IMR-90 (cell line): ENCODE measurements at regions not wholly inside any gene's neighbourhood (a gene's known extent, or its start where the extent isn't known, plus 50 kb on each side); places are given as distances from the start of the nearest gene placed in this dataset.

ENCODE experiments used
- ATAC-seq: fragments of 200-7000 bp; cut with Tn5 transposase; 2 replicates; pipeline ENCODE4 v1.9.1; 2020; ENCODE audit warnings: low read depth, mild to moderate bottlenecking, moderate library complexity
- BruUV-seq: library from RNA; stranded (reverse); fragments of 400-500 nt; replicated peaks from 2 replicates; lab custom pipeline; 2021; lab: Mats Ljungman, UMichigan
- CTCF ChIA-PET: fragments of 300-600 bp; formaldehyde crosslinking; extraction: SDS; loops from one replicate; lab custom pipeline; 2021; ENCODE audit warnings: antibody characterized with exemption; lab: Yijun Ruan, JAX
- POLR2A ChIA-PET: fragments of 300-600 bp; sonication (Branson Sonifier 250); formaldehyde crosslinking; loops from one replicate; lab custom pipeline; 2022; ENCODE audit warnings: antibody characterized with exemption; ENCODE audit not compliant: unreplicated experiment; lab: Charles Lee
- DNase-seq: peaks from one replicate; pipeline ENCODE4 v3.0.0; 2013
- H2AFZ ChIP-seq: replicated peaks from 2 replicates; pipeline ENCODE3; 2013; ENCODE audit warnings: low read length, mild to moderate bottlenecking; ENCODE audit not compliant: poor library complexity
- H2AK5ac ChIP-seq: 2 replicates; pipeline ENCODE4 v1.6.1; 2013; ENCODE audit warnings: low read depth, low read length, inconsistent platforms
- H2AK9ac ChIP-seq: replicated peaks from 2 replicates; pipeline ENCODE3; 2013; ENCODE audit warnings: mild to moderate bottlenecking, low read depth, low read length, moderate library complexity; ENCODE audit not compliant: poor library complexity
- H2BK120ac ChIP-seq: 2 replicates; pipeline ENCODE4 v1.6.1; 2013; ENCODE audit warnings: low read depth, low read length, inconsistent platforms
- H2BK15ac ChIP-seq: 3 replicates; pipeline ENCODE4 v1.6.1; 2013; ENCODE audit warnings: low read depth, low read length, inconsistent platforms
- H2BK20ac ChIP-seq: 2 replicates; pipeline ENCODE4 v1.6.1; 2013; ENCODE audit warnings: low read depth, mild to moderate bottlenecking, inconsistent platforms, low read length, moderate library complexity
- H2BK5ac ChIP-seq: 2 replicates; pipeline ENCODE4 v1.6.1; 2013; ENCODE audit warnings: mild to moderate bottlenecking, low read depth, low read length, inconsistent platforms; ENCODE audit not compliant: poor library complexity, severe bottlenecking
- H3K14ac ChIP-seq: replicated peaks from 2 replicates; pipeline ENCODE4 v1.6.1; 2013; ENCODE audit warnings: low read depth, low read length, inconsistent platforms
- H3K18ac ChIP-seq: 2 replicates; pipeline ENCODE4 v1.6.1; 2013; ENCODE audit warnings: low read depth, low read length, control low read depth
- H3K23ac ChIP-seq: 2 replicates; pipeline ENCODE4 v1.6.1; 2013; ENCODE audit warnings: low read depth, low read length, inconsistent platforms
- H3K27ac ChIP-seq: 2 replicates; pipeline ENCODE4 v1.5.1; 2013; ENCODE audit warnings: mild to moderate bottlenecking, control low read depth, low read length; ENCODE audit not compliant: insufficient read depth
- H3K27me3 ChIP-seq: 2 replicates; pipeline ENCODE4 v1.6.1; 2013; ENCODE audit warnings: low read length; ENCODE audit not compliant: control insufficient read depth, insufficient read depth
- H3K36me3 ChIP-seq: 2 replicates; pipeline ENCODE4 v1.6.1; 2013; ENCODE audit warnings: low read length, mixed read lengths; ENCODE audit not compliant: control insufficient read depth, insufficient read depth
- H3K4ac ChIP-seq: 2 replicates; pipeline ENCODE4 v1.6.1; 2013; ENCODE audit warnings: low read depth, low read length, inconsistent platforms
- H3K4me1 ChIP-seq: 2 replicates; pipeline ENCODE4 v1.6.1; 2013; ENCODE audit warnings: low read length, mixed read lengths; ENCODE audit not compliant: control insufficient read depth, insufficient read depth
- H3K4me2 ChIP-seq: 2 replicates; pipeline ENCODE4 v1.6.1; 2013; ENCODE audit warnings: low read depth, mild to moderate bottlenecking, control low read depth, low read length, moderate library complexity
- H3K4me3 ChIP-seq: 2 replicates; pipeline ENCODE4 v1.5.1; 2013; ENCODE audit warnings: low read depth, mild to moderate bottlenecking, control low read depth, low read length, moderate library complexity; ENCODE audit not compliant: insufficient read depth
- H3K56ac ChIP-seq: 2 replicates; pipeline ENCODE4 v1.6.1; 2013; ENCODE audit warnings: low read length, inconsistent platforms; ENCODE audit not compliant: insufficient read depth; ENCODE audit errors: extremely low read depth
- H3K79me1 ChIP-seq, 2 experiments: 2 replicates each; pipeline ENCODE4 v1.6.1; 2013; ENCODE audit warnings: low read length in 2 of 2, inconsistent platforms in 1 of 2, low read depth in 1 of 2
- H3K9ac ChIP-seq: 2 replicates; pipeline ENCODE4 v1.6.1; 2013; ENCODE audit warnings: low read depth, low read length, control low read depth
- H3K9me1 ChIP-seq: 2 replicates; pipeline ENCODE4 v1.6.1; 2013; ENCODE audit warnings: low read length, inconsistent platforms; ENCODE audit not compliant: insufficient read depth
- H3K9me3 ChIP-seq: 2 replicates; pipeline ENCODE4 v1.6.1; 2013; ENCODE audit warnings: low read length; ENCODE audit not compliant: control insufficient read depth, insufficient read depth
- H4K20me1 ChIP-seq: 2 replicates; pipeline ENCODE4 v1.6.1; 2013; ENCODE audit warnings: low read length, inconsistent platforms; ENCODE audit not compliant: insufficient read depth
- H4K5ac ChIP-seq: 2 replicates; pipeline ENCODE4 v1.6.1; 2013; ENCODE audit warnings: mild to moderate bottlenecking, low read depth, low read length, control low read depth
- H4K8ac ChIP-seq, 2 experiments: 2 replicates each; pipeline ENCODE4 v1.6.1; 2013; ENCODE audit warnings: low read depth in 2 of 2, low read length in 2 of 2, control low read depth in 1 of 2, inconsistent platforms in 1 of 2
- H4K91ac ChIP-seq: 2 replicates; pipeline ENCODE4 v1.6.1; 2013; ENCODE audit warnings: low read depth, low read length, inconsistent platforms; ENCODE audit not compliant: insufficient read depth
- BHLHE40 ChIP-seq: fragments of 150-350 bp; IDR thresholded peaks from 2 replicates; pipeline ENCODE4 v1.6.1; 2016; ENCODE audit warnings: mild to moderate bottlenecking, low read depth, low read length
- CEBPB ChIP-seq: IDR thresholded peaks from 2 replicates; pipeline ENCODE4 v1.6.1; 2012; ENCODE audit warnings: low read depth, low read length, improper control_type of control experiment
- CHD1 ChIP-seq: IDR thresholded peaks from 2 replicates; pipeline ENCODE4 v1.6.1; 2012; ENCODE audit warnings: low read depth, low read length, improper control_type of control experiment
- CTCF ChIP-seq: conservative IDR thresholded peaks from 2 replicates; pipeline ENCODE4 v1.5.1; 2012; ENCODE audit warnings: mild to moderate bottlenecking, low read depth, low read length, improper control_type of control experiment
- FOS ChIP-seq: fragments of 150-350 bp; IDR thresholded peaks from 2 replicates; pipeline ENCODE4 v1.6.1; 2016; ENCODE audit warnings: low read depth, low read length
- MAFK ChIP-seq: IDR thresholded peaks from 2 replicates; pipeline ENCODE4 v1.6.1; 2012; ENCODE audit warnings: low read depth, low read length, improper control_type of control experiment
- MAZ ChIP-seq: IDR thresholded peaks from 2 replicates; pipeline ENCODE4 v1.6.1; 2012; ENCODE audit warnings: low read depth, mild to moderate bottlenecking, low read length, improper control_type of control experiment, moderate library complexity, borderline replicate concordance
- MXI1 ChIP-seq: IDR thresholded peaks from 2 replicates; pipeline ENCODE4 v1.6.1; 2012; ENCODE audit warnings: low read depth, mild to moderate bottlenecking, low read length, moderate library complexity, borderline replicate concordance
- NFE2L2 ChIP-seq: fragments of 150-350 bp; IDR thresholded peaks from 2 replicates; pipeline ENCODE4 v1.6.1; 2016; ENCODE audit warnings: low read depth, mild to moderate bottlenecking, low read length
- POLR2A ChIP-seq: IDR thresholded peaks from 2 replicates; pipeline ENCODE4 v1.6.1; 2012; ENCODE audit warnings: mild to moderate bottlenecking, low read depth, low read length
- RAD21 ChIP-seq: IDR thresholded peaks from 2 replicates; pipeline ENCODE4 v1.6.1; 2012; ENCODE audit warnings: low read length, improper control_type of control experiment
- RCOR1 ChIP-seq: IDR thresholded peaks from 2 replicates; pipeline ENCODE4 v1.6.1; 2012; ENCODE audit warnings: mild to moderate bottlenecking, low read length, improper control_type of control experiment; ENCODE audit not compliant: insufficient replicate concordance
- RFX5 ChIP-seq: IDR thresholded peaks from 2 replicates; pipeline ENCODE4 v1.8.0; 2012; ENCODE audit warnings: low read depth, mild to moderate bottlenecking, low read length, moderate library complexity
- SMC3 ChIP-seq: fragments of 150-350 bp; IDR thresholded peaks from 2 replicates; pipeline ENCODE4 v1.6.1; 2016; ENCODE audit warnings: low read depth, mild to moderate bottlenecking, antibody characterized with exemption, low read length, moderate library complexity
- WGBS, 2 experiments: methylation state at CpG; one replicate each; pipeline versions ENCODE4 v1.1.5 to v1.1.7; 2013; ENCODE audit warnings: missing lambda C conversion rate in 2 of 2; ENCODE audit not compliant: insufficient read length in 1 of 2; ENCODE audit errors: extremely low coverage in 2 of 2; 5-methylcytosine and 5-hydroxymethylcytosine counted together
- dilution Hi-C: fragments of 300-500 bp; cut with HindIII; formaldehyde crosslinking; loops from one replicate; pipeline ENCODE4 v1.14.3; 2018; ENCODE audit warnings: low sequenced_read_pairs; ENCODE audit not compliant: unreplicated experiment
- in situ Hi-C: fragments of 300-500 bp; cut with MboI; formaldehyde crosslinking; loops from 3 replicates; pipeline ENCODE4 v1.14.3; 2019; ENCODE audit warnings: low sequenced_read_pairs, inconsistent platforms, mixed read lengths
- intact Hi-C: fragments of 100-400 bp; cut with micrococcal nuclease; formaldehyde crosslinking; loops from 2 replicates; pipeline ENCODE4 v1.10.0; 2022
- TF ChIP-seq, protein P1 (sequence below): fragments of 150-350 bp; IDR thresholded peaks from 2 replicates; pipeline ENCODE4 v1.6.1; 2017; ENCODE audit warnings: mild to moderate bottlenecking, antibody characterized with exemption, low read length, low read depth
- TF ChIP-seq, protein P2 (sequence below): fragments of 150-350 bp; IDR thresholded peaks from 2 replicates; pipeline ENCODE4 v1.6.1; 2016; ENCODE audit warnings: low read depth, mild to moderate bottlenecking, low read length, moderate library complexity, borderline replicate concordance

GRCh38 chr5:6088706-6089105 lies 289.6 kb downstream of the MED10 start:
- H3K9me1 ChIP-seq: no peaks in the 10 kb centered on the region
- no peak overlapping the region for H2BK120ac ChIP-seq
- ChIA-PET CTCF (no interaction called here), POLR2A (no interaction called here)
- intact Hi-C loops: no loop called here
- H3K18ac ChIP-seq: no peak overlapping the region
- no peak overlapping the region for H3K4ac ChIP-seq
- TF ChIP-seq RCOR1: no peak
- no peak for TF ChIP-seq NFE2L2
- no peak for TF ChIP-seq FOS
- no peak for TF ChIP-seq BHLHE40
- no peak for TF ChIP-seq CHD1
- TF ChIP-seq MXI1: no peak
- no peak for TF ChIP-seq RAD21
- no peak for TF ChIP-seq CTCF
- no peak for TF ChIP-seq RFX5
- TF ChIP-seq, protein P1, sequence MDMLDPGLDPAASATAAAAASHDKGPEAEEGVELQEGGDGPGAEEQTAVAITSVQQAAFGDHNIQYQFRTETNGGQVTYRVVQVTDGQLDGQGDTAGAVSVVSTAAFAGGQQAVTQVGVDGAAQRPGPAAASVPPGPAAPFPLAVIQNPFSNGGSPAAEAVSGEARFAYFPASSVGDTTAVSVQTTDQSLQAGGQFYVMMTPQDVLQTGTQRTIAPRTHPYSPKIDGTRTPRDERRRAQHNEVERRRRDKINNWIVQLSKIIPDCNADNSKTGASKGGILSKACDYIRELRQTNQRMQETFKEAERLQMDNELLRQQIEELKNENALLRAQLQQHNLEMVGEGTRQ: no peak
- no peak for TF ChIP-seq SMC3
- no peak for TF ChIP-seq POLR2A
- no peak for TF ChIP-seq MAZ
- TF ChIP-seq MAFK: no peak
- TF ChIP-seq, protein P2, sequence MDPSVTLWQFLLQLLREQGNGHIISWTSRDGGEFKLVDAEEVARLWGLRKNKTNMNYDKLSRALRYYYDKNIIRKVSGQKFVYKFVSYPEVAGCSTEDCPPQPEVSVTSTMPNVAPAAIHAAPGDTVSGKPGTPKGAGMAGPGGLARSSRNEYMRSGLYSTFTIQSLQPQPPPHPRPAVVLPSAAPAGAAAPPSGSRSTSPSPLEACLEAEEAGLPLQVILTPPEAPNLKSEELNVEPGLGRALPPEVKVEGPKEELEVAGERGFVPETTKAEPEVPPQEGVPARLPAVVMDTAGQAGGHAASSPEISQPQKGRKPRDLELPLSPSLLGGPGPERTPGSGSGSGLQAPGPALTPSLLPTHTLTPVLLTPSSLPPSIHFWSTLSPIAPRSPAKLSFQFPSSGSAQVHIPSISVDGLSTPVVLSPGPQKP: no peak
- no peak for TF ChIP-seq CEBPB
- peaks cover 31% of the 10 kb centered on the region for H3K9me3 ChIP-seq
- ATAC-seq: no peak
- BruUV-seq: no TSS peak
- no peak overlapping the region for H2AK9ac ChIP-seq
- H3K4me3 ChIP-seq: no peak overlapping the region
- no peak overlapping the region for H3K23ac ChIP-seq
- no peaks in the 10 kb centered on the region for H4K20me1 ChIP-seq
- dilution Hi-C loops: no loop called here
- DNase-seq: no peak
- H2AFZ ChIP-seq: no peak overlapping the region
- no peak overlapping the region for H4K91ac ChIP-seq
- H3K9ac ChIP-seq: no peak overlapping the region
- no peak overlapping the region for H2BK20ac ChIP-seq
- H3K14ac ChIP-seq: no peak overlapping the region
- no peak overlapping the region for H3K56ac ChIP-seq
- H3K27me3 ChIP-seq: no peaks in the 10 kb centered on the region
- H2BK5ac ChIP-seq: no peak overlapping the region
- no peak overlapping the region for H2AK5ac ChIP-seq
- no peaks in the 10 kb centered on the region for H3K36me3 ChIP-seq
- H3K4me2 ChIP-seq: no peak overlapping the region
- no peak overlapping the region for H4K8ac ChIP-seq
- H3K27ac ChIP-seq: no peak overlapping the region
- in situ Hi-C loops: no loop called here
- WGBS, 2 experiments: no CpG with 5 or more reads among the region's 2 CpGs
- H3K4me1 ChIP-seq: no peaks in the 10 kb centered on the region
- H4K5ac ChIP-seq: no peak overlapping the region
- no peak overlapping the region for H2BK15ac ChIP-seq
- no peaks in the 10 kb centered on the region for H3K79me1 ChIP-seq
